ENCODE measurements at regions not wholly inside any gene's neighbourhood (a gene's known extent, or its start where the extent isn't known, plus 50 kb on each side); places are given as distances from the start of the nearest gene placed in this dataset.

GRCh38 chr4:166655705-166656104 is 578.6 kb downstream of the SPOCK3 start:
- DNase-seq, result no peak

GRCh38 chr4:166657261-166657660 is 577.0 kb downstream of the SPOCK3 start:
- no peak for DNase-seq

- DNase-seq, result no peak
Observed at GRCh38 chr4:166658585-166658984, 575.7 kb downstream of the SPOCK3 start.

GRCh38 chr4:166662266-166662843 is 571.9 kb downstream of the SPOCK3 start:
- DNase-seq, result no peak

- no peak for DNase-seq
Observed at GRCh38 chr4:166670341-166670740, 564.0 kb downstream of the SPOCK3 start.

- DNase-seq, result no peak
Observed at GRCh38 chr4:166673911-166674310, 560.4 kb downstream of the SPOCK3 start.

GRCh38 chr4:166675411-166675810 is 558.9 kb downstream of the SPOCK3 start:
- no peak for DNase-seq

- DNase-seq, result no peak
Observed at GRCh38 chr4:166680796-166681195, 553.5 kb downstream of the SPOCK3 start.

GRCh38 chr4:166682200-166682599 is 552.1 kb downstream of the SPOCK3 start:
- no peak for DNase-seq
